RPMI7951 (cell line): ENCODE measurements at regions not wholly inside any gene's neighbourhood (a gene's known extent, or its start where the extent isn't known, plus 50 kb on each side); places are given as distances from the start of the nearest gene placed in this dataset.
"Not testable (repeated sequence)": the region's sequence is repeated elsewhere in the genome, so short reads cannot be mapped to it uniquely, and the experiment has no call there.

Source experiments
- DNase-seq: peaks from one replicate; pipeline ENCODE4 v3.0.0-alpha.2; 2012; ENCODE audit warnings: low read depth

DNA sequence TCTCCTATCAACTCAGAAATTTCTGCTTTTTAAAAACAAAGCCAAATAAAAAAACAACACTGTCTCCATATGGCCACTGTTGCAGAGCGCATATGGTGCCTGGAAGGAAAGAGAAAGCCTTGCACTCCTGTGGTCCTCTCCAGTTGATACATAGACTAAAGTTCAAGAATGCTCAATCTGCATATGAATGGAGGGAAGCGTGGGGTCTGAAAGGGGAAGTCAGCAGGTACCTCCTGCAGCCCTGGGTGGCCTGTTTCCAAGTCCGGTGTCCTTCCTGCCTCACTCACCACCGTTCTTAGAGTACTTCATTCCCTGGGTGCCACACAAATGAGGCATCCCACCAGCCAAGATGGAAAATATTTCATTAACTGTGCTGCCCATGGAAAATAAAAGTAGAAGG lies 138.3 kb upstream of the PALS2 start:
- DNase-seq = no peak

DNA sequence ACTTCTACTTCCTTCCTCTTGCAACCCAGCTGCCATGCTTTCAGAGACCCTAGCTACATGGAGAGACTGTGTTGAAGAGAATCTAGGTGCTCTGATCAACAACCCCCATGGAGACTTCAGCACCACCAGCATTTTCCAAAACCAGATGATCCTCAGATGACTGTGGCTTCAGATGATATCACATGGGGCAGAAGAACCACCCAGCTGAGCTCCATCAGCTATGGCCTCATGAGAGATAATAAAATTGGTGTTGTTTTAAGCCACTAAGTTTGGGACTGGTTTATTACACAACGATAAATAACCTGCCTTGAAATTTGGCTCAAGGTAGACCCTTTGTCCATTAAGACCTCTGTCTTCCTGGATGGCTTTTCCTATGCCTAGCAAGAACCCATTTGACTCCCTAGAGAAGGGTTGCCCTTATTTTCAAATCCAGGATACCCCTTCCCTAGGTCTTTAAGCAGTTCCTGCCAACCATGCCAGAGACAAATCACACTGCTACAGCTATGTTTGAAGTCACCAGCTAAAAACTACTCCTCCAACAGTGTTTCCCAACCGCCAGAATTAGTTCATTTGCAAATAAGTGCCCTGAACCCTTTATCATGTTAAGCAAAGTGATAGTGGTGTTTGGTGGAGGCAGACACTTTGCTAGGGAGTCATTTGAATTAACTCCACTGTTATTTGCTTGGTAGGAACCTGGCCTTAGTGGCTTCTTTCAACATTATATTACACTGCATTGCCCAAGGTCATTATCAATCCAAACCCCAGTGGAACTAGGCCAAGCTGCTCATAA lies 136.9 kb upstream of the PALS2 start:
- DNase-seq = no peak

DNA sequence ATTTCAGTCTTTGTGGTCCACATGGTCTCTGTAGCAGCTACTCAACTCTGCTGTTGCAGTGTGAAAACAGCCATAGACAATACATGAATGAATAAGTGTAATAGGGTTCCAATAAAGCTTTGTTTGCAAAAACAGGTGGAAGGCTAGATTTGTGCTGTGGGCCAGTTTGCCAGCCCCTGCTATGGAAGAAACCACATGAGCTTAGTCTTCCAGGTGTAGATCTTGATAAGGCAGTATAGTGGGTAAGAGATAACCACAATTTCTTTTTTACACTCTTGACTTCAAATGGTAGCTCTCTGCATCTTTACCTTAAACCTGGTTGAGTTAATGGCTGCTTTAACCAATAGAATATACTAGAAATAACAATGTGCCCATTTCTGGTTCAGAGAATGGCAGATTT lies 135.0 kb upstream of the PALS2 start:
- DNase-seq = no peak

DNA sequence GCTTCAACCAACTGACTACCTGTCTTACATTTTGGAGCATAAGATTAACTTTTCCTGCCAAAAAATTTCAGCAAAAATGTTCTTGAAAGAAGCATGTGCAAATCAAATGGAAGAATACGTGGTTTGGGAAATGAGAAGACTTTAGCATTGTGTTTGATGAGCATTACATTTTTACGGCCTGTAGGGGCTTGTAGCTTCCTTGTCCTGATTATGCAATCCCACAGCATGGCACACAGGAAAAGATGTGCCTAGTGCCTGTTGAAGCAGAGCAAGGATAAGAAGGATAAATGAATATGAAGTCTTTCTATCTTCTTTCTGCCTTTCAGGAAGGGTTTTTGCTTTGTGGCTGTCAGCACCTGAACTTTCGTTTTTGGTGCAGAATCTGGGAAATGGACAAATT lies 134.1 kb upstream of the PALS2 start:
- DNase-seq = not testable (repeated sequence)

DNA sequence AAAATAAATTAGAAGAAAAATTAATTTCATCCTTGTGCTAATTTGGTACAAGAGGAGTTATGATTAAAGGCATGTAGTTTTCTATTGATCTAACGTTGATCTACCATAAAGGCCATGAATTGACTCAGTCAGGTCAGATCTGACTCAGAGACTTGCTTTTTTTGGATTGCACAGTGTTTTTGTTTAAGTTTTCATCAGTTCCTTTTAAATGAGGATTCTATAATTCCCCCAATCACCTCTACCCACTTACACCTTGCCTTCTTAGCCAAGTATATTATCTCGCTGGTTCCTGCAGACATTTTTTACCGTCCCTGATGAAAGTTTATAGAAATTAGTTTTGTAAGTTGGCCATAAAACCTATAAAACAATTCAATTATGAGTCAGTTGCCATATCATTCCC lies 132.4 kb upstream of the PALS2 start:
- no peak for DNase-seq

DNA sequence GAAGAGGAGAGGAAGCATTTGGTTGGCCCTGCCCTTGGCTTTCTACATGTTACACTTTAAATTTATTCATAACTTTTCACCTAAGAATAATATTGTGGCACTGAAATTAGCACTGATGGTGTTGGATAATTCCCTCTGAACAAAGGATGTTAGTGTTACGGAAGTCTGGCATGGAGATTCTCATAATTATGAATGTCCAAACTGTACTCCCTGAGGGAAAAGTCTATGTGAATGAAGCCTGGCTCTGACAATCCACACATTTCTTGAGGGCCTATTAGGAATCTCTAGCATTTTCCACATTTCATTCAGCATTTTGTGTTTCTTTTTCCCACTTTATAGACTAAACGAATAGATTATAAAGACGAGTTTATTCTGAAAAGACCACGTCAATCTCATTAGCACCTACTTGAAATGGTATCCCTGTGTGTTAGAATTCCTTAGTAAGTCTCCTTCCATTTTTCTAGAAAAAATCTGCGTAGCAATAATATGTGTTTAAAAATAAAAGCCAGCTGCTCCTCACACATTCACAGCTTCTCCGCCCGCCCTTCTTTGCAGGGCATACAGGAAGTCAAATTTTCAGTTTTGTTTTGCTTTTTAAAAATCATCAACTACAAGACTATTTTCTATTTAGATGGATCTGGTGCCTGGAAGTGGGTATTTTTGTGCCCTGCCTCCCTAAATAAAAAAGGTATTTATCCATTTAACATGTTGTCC lies 131.8 kb upstream of the PALS2 start:
- no peak for DNase-seq

DNA sequence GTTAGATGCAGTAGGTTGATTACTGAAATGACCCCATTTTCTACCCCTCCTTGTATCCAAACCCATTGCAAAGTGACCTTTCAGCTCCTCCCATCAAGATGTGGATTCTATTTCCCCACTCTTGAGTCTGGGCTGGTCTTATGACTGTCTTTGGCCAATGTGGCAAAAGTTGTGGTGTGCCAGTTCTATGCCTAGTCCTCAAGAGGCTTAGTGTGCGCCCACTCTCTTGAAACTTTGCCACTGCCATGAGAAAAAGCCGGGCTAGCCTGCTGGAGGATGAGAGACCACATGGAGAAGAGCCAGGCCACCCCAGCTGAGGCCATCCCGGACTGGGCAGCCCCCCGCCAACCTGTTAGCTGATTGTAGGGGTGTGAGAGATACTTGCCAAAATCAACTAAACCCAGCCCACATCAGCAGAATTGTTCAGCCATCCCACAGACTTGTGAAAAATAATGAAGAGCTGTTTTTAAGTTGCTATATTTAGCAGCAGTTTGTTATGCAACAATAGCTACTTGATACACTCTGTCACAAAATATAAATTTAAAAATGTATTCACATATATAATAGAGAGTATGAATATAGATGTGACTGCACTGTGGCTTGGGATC lies 131.0 kb upstream of the PALS2 start:
- DNase-seq = no peak

DNA sequence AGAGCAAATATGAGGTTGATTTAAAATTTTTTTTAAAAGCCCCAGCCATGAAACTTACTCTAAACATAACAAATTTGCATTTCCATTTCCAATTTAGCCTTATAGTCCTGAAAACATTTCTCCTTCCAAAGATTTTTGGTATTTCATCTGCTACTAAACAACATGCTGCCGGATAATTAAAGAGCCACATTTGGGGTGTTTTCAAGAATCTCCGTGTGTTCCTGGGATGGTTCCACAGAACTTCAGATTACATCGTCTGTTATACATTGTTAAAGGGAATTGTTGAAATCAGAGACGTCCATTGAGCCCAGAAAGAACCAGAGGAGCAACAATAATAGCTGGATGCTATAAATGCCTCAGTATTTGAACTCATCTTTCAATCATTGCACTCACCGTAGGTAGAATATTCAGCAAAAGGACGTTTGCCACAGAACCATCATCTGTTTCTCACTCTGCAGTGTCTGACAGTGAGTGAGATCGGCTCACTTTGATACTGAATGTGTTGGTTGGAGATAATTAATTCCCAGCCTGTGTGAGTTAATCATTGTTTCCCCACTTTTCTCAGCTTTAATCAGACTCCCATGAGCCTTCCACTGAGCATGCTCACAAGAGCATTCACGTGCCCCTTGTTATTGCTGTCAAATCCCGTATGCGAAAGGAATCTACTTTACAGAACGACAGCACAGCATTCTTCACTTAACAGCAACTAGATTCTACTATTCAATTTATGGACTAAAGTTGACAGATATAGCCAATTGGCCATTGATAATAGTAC lies 128.4 kb upstream of the PALS2 start:
- DNase-seq = no peak

DNA sequence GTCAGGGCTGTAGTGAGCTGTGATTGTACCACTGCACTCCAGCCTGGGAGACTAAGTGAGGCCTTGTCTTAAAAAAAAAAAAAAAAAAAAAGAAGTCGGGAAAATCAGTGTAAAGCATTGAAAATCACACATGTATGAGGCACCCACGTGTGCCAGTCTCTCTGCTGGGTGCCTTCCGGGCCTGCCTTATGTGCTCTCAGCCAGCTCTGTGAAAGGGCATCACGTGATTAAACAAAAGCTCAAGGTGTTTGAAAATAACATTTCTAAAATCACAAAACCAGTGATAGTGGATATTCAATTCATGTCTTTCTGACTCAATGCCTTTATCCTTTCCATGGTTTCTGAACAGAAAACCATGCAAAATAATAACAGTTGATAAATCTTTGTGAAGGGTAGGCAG lies 125.2 kb upstream of the PALS2 start:
- no peak for DNase-seq

DNA sequence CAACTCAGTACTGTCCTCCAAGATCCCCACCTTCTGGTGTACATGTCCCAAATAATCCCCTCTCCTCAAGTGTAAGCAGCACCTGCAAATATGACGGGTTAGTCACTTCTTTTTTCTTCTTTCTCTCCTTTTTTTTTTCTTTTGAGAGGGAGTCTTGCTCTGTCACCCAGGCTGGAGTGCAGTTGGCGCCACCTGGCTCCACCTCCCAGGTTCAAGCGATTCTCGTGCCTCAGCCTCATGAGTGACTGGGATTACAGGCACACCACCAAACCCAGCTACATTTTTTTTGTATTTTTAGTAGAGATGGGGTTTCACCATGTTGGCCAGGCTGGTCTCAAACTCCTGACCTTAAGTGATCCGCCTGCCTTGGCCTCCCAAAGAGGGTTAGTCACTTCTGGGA lies 123.8 kb upstream of the PALS2 start:
- not testable (repeated sequence) for DNase-seq

DNA sequence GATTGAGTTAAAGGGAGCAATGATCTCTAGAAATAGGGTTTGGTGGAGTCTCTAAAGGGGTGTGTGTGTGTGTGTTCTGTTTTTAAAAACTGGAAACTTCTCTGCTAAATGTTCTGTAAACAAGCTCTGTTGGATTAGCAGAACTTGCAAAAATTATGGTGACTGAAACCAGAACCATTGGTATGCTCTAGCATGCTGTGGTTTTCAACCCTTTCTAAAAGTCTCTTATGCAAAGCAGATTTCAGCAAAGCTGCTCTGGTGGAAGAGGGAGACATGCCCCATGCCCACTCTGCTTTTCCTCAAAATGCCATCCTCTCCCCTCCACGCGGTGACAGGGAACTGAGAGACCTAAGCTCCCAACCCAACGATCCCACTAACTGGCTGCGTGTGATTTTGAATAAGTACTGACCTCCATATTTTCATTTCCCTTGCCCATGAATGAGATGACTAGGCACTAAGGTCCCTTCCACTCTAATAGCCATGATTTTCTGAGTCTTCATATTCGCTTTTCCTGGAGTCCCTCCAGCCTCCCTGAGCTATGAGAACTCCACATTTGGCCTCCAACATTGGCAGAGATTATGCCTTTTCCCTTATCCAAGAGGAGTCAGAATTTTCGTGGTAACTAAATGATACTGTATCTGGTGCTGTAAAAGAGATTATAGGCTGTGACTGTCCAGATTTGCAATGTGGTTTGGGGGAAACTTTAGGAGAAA lies 117.3 kb upstream of the PALS2 start:
- no peak for DNase-seq

DNA sequence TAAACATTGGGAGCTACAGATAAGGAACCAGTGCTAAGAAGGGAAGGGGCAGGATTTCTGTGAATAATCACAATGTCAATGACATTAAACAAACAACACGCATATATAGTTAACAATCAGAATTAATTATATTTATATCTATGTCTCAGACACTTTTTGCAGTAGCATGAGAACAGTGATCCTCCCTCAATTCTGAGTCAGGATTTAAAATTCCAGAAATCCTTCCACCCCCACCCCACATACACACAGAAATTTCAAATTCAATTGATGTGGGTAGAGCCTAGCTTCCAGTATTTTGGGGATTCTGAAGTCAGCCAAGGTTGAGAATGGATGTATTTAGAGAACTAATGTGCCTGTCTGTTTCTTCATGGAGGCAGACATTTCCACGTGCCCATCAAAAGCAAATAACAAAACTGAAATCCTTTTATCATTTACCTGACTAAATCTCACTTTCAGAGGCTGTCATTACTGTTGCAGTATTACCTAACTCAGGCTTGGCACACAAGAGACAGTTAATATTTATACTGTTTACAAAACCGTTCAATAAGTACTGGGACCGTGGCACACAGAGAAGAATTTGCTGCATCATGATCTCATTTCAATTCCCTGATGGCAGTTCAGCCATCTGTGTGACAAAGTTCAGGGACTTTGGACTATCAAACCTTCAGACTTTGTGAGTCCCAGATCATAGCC lies 116.6 kb upstream of the PALS2 start:
- DNase-seq = no peak

DNA sequence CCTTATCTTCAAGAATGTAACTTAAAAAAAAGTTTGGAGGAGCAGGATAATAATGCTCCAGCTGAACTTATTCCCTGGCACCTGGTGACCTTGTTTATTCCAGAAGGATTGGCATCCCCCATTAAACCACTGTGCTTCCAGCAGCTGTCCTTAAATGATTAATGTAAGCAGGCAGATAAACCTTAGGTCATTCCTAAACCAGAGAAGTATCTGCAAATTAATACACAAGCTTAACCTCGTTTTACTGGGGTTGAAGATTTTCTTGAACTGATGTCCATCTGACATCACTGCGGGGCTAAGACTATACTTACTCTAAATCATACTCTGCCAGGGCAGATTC lies 116.1 kb upstream of the PALS2 start:
- no peak for DNase-seq

DNA sequence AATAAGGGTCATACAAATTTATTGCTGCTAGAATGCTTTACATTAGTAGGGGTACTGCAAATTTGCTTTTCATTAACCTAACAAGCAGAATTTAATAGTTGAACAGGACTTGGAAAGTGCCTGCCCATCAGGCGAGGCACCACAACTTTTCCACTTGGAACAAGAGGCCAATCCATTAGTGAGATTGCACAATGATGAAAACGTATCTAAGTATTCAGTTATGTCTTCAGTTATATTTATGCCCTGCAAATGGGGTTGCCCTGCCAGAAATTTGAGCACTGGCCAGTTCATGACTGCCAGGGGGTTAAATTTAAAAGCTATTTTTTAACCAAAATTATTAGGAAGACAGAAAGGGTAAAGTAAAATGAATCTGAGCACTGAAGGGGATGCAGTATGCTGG lies 111.1 kb upstream of the PALS2 start:
- DNase-seq = no peak

DNA sequence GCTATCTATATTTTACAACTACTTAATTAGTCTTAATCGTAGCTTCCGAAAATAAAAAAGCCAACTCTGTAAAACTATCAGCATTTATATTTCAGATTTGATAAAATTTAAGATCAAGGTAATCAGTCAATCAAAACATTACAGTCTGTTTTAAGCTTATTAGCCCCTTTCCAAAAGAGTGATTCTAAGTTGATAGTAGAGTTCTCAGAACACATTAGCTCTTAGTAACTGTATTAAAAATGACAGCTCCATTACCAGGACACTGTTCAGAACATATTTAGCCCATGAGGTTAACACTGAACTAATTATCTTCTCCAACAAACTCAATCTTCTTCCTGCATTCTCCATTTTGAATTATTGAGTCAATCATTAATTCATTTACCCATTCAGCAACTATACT lies 110.3 kb upstream of the PALS2 start:
- DNase-seq = no peak

DNA sequence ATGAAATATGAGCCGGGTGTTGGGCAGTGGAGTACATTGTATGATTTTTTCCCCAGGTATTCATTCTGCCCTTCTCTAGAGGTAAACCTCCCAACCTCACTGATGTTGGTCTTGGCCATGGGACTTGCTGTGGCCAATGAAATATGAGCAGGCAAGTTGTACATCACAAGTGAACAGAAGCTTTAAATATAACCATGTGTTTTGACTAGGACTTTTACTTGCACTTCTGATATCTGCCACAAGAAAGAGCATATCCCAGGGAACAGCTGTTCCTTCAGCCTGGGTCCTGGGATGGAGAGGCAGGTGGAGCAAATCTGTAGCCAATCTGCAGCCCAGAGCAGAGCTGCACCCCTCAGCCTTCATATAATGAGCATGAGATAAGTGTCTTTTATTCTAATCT lies 109.8 kb upstream of the PALS2 start:
- no peak for DNase-seq

DNA sequence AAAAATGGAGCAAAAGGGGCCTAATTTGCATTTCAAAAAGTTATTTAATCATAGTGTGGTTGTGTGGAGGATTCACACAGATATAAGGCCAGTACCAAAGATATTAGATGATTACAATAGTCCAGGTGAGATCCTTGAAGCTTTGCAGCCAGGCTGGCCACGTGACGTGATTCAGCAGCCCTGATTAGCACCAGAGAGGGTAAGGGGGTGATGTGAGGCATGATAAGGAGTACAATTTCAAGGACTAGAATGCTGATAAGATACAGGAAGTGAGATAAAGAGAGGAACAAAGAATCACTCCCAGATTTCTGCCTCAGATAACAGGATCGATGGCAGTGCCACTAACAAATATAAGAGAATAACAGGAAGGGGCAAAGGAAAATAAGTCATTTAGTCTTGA lies 108.4 kb upstream of the PALS2 start:
- no peak for DNase-seq

DNA sequence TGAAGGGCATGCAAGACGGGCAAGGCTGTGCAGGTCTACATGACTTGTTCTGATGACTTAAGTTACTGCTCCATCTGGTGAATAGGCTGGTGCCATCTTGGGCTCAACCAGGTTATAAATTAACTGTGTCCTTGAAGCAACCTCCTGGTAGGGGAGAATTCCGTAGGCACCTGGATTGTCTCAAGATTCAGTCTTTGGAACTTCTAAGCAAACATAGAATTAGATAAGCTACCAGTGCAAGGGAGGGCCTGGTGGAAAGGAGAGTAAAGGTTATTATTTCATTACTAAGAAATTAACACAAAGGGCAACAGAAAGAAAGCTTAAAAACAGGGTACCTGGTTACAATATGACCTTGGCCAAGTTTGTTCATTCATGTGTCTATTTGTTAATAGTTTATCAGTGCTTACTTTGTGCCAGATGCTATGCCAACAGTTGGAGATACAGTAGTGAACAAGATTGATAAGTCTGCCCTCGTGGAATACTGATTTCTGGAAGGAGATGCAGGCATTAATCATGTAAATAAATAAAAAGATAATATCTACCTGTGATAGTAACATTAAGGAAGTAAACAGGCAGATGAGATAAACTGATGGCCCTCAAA lies 107.0 kb upstream of the PALS2 start:
- DNase-seq = no peak

DNA sequence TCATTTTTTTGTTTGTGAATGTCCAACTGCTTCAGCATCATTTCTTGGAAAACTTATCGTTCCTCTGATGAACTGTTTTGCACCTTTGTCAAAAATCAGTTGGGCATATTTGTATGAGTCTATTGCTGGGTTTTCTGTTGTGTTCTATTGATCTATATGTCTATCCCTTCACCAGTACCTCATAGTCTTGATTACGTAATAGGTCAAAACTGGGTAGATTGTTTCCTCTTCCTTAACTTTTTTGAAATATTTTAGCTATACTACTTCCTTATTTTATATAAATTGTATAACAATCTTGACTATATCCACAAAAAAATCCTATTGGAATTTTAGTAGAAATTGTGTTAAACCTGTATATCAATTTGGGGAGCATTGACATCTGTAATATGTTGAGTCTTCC lies 104.1 kb upstream of the PALS2 start:
- DNase-seq = no peak

DNA sequence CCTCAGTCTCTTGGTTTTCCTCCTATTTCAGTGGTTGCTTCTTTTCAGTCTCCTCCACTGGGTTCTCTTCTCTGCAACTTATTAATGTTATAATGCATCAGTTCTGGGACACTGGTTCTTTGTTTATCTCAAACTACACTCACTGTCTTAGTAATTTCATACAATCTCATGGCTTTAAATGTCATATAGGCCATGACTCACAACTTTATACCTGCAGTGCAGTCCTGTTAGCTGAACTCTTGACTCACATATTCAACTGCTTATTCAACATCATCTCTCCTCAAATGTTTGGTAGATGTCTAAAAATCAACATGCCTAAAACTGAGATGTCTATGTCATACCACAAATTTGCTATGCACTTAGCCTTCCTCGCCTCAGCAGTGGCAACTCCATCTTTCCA lies 101.2 kb upstream of the PALS2 start:
- DNase-seq = no peak
